Stimulated activated CD8-positive, alpha-beta memory T cell treated with anti-CD3 and anti-CD28 coated beads, Interleukin-7, amount 100 ng/mL, for 4 hours (primary cell): ENCODE measurements at regions not wholly inside any gene's neighbourhood (a gene's known extent, or its start where the extent isn't known, plus 50 kb on each side); places are given as distances from the start of the nearest gene placed in this dataset.

ENCODE experiments used
- DNase-seq, 2 donors: peaks; one replicate each; pipeline ENCODE4 v3.0.0-alpha.2; 2020; ENCODE audit warnings: low read depth in 2 of 2

DNA sequence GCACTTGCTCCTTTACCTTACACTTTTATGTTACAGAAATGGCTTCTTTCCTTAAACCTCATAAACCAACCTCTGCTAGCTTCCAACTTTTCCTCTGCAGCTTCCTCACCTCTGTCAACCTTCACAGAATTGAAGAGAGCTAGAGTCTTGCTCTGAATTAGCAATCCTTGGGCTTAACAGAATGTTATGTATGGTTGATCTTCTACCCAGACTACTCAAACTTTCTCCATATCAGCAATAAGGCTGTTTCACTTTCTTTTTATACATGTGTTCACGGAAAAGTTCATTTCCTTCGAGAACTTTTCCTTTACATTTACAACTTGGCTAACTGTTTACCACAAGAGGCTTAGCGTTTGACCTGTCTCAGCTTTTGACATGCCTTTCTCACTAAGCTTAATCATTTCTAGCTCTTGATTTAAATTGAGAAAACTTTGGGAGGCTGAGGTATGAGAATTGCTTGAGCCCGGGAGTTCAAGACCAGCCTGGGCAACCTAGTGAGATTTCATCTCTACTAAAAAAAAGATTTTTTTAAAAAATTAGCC lies 207.3 kb downstream of the BMP7 start:
- DNase-seq, result no peak

DNA sequence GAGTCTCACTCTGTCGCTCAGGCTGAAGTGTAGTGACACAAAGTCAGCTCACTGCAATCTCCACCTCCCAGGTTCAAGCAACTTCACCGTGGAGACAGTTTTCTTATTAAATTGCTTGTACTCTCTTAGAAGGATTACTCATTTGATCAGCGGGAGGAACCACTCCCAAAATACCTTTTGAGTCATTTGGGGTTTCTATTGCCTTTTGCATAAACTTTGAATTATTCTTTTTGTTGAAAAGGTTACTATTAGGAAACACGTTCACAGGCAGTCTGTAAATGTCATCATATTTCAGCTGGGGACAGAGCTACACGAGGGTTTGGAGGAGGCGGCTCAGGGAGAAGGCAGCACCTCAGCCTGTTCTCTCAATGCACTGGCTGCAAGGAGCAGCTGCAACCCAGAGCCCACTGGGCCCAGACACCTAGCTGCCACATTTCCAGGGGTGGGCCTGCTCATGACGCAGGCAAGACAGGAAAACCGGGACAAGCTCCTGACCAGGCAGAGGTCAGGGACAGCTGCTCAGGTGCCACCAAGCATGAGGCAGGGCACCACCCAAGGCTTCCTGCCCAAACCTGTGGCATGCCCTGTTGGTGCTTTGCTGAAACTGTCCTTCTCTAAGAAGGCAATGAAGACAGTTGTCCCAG lies 205.9 kb downstream of the BMP7 start:
- no peak for DNase-seq

- DNase-seq, result no peak
Observed at GRCh38 chr20:57061051-57061900, 205.2 kb downstream of the BMP7 start.

- no peak for DNase-seq
Observed at GRCh38 chr20:57062241-57062640, 204.2 kb downstream of the BMP7 start.

GRCh38 chr20:57062696-57063270 lies 203.7 kb downstream of the BMP7 start:
- no peak for DNase-seq

- DNase-seq, result no peak
Observed at GRCh38 chr20:57064836-57065235, 201.6 kb downstream of the BMP7 start.

DNA sequence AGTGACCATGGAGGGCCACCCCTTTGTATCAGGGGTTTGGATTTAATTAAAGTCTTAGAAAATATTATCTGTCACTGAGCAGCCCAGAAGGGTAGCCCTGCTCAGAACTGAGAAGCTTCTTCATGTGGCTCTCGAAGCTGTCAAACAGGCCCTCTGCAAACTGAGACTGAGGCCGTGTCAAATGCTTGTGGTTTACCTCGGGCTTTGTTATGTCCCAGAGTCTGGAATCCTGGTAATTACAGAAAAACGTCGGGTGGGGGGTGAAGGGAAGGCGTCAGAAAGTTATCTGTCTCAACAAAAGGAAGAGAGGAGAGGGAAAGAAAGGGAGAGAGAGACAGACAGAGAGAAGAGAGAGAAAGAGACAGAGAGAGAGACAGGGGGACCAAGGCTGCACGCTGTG lies 200.8 kb downstream of the BMP7 start:
- no peak for DNase-seq

GRCh38 chr20:57066126-57066900 lies 200.1 kb downstream of the BMP7 start:
- DNase-seq, result no peak

DNA sequence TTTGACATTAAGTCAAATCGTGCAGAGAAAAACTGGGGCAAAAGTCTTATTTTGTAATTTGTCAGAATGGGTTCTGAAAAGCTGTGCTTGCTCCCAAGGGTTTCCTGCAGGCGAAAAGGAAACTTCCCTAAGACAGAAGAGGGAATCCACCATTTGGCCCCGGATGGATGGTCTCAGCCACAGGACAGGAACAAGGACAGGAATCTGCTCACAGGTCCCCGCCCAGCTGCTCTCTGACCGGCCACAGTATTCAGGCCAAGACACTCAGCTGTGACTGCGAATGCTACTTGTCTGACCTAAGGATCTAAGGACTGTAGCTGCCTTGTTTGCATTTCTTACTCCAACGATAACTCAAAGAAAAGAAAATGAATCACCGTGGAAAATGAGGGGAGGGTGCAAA lies 197.0 kb downstream of the BMP7 start:
- DNase-seq, result no peak

DNA sequence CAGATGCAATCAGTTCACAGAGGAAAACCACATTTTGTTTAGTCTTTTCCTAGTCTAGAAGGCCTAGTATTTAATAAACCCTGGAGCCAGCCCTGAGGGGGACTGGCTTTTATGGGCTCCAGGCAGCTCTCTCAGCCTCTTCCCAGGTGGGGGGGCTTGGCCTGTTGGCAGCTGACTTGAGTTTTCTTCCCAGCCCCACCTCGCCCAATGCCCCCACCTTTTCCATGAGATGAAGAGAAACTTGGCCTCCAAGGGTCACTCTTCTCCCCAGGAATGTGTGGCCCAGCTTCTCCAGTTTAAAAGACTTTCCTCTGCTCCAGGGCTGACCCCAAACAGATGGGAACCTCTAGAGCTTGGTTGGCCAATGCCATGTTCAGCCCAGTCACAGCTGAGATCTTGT lies 196.1 kb downstream of the BMP7 start:
- no peak for DNase-seq

DNA sequence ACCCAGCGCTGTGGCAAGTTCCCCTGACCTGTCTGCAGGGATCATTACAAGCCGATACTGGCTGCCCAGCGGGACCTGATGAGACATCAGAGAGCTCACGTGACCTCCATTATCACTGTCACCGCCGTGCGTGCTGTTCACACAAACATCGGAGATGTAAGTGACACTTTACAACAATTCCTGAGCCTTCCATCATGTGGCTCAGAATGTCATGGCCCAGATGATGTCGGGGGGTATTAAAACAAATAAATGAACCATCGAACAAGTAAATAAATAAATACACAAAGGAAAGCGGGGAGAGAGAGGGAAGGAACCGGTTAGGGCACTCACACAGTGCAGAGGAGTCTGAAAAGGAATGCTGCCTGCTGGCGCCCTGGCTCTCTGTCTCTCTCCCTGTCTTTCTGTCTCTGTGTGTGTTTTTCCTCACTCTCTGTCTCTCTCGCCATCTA lies 195.1 kb downstream of the BMP7 start:
- DNase-seq, result no peak

GRCh38 chr20:57071954-57072583 lies 194.4 kb downstream of the BMP7 start:
- no peak for DNase-seq

- no peak for DNase-seq
Observed at GRCh38 chr20:57073402-57073801, 193.0 kb downstream of the BMP7 start.

- no peak for DNase-seq
Observed at GRCh38 chr20:57074386-57074785, 192.1 kb downstream of the BMP7 start.

GRCh38 chr20:57075181-57075580 lies 191.3 kb downstream of the BMP7 start:
- no peak for DNase-seq

GRCh38 chr20:57075603-57076002 lies 190.8 kb downstream of the BMP7 start:
- no peak for DNase-seq

- no peak for DNase-seq
Observed at GRCh38 chr20:57076152-57076652, 190.2 kb downstream of the BMP7 start.

GRCh38 chr20:57076951-57077350 lies 189.5 kb downstream of the BMP7 start:
- DNase-seq, result no peak

DNA sequence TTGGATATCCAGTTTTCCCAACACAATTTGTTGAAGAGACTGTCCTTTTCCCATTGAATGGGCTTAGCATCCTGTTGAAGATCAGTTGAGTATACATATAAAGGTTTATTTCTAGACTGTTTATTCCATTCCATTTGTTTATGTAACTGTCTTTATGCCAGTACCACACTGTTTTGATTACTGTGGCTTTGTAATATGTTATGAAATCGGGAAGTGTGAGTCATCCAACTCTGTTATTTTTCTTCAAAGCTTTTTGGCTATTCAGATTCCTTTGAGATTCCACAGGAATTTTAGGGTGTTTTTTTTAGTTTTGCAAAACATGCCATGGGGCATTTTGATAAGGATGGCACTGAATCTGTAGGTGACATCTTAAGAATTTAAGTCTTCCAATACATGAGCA lies 188.3 kb downstream of the BMP7 start:
- no peak for DNase-seq

- no peak for DNase-seq
Observed at GRCh38 chr20:57079031-57080005, 187.1 kb downstream of the BMP7 start.
